HEK293 (cell line): ENCODE measurements at regions not wholly inside any gene's neighbourhood (a gene's known extent, or its start where the extent isn't known, plus 50 kb on each side); places are given as distances from the start of the nearest gene placed in this dataset.

Source experiments
- CTCF ChIP-seq: fragments of 450-650 bp; formaldehyde crosslinking; IDR thresholded peaks from 2 replicates; pipeline ENCODE4 v1.5.1; 2016; ENCODE audit warnings: missing biosample characterization, missing genetic modification characterization
- REPIN1 ChIP-seq: fragments of 450-650 bp; formaldehyde crosslinking; IDR thresholded peaks from 2 replicates; pipeline ENCODE4 v1.5.1; 2017; ENCODE audit warnings: missing biosample characterization, missing genetic modification characterization, low read depth
- ZBTB20 ChIP-seq: fragments of 450-650 bp; formaldehyde crosslinking; IDR thresholded peaks from 2 replicates; pipeline ENCODE4 v1.5.1; 2016; ENCODE audit warnings: missing biosample characterization, missing genetic modification characterization
- ZNF121 ChIP-seq: fragments of 450-650 bp; formaldehyde crosslinking; IDR thresholded peaks from 2 replicates; pipeline ENCODE4 v1.5.1; 2016; ENCODE audit warnings: missing biosample characterization, missing genetic modification characterization
- ZNF184 ChIP-seq: fragments of 450-650 bp; IDR thresholded peaks from 2 replicates; pipeline ENCODE4 v1.5.1; 2018; ENCODE audit warnings: missing biosample characterization, mild to moderate bottlenecking, missing genetic modification characterization
- ZNF670 ChIP-seq: fragments of 450-650 bp; formaldehyde crosslinking; IDR thresholded peaks from 2 replicates; pipeline ENCODE4 v1.5.1; 2016; ENCODE audit warnings: missing biosample characterization, missing genetic modification characterization, low read depth
- ZNF785 ChIP-seq: fragments of 450-650 bp; formaldehyde crosslinking; IDR thresholded peaks from 2 replicates; pipeline ENCODE4 v1.5.1; 2016; ENCODE audit warnings: missing biosample characterization, missing genetic modification characterization
- TF ChIP-seq, protein P1 (sequence below): fragments of 450-650 bp; formaldehyde crosslinking; IDR thresholded peaks from 2 replicates; pipeline ENCODE4 v1.5.1; 2017; ENCODE audit warnings: missing biosample characterization, missing genetic modification characterization
- TF ChIP-seq, protein P2 (sequence below): fragments of 450-650 bp; formaldehyde crosslinking; IDR thresholded peaks from 2 replicates; pipeline ENCODE4 v1.5.1; 2016; ENCODE audit warnings: missing biosample characterization, missing genetic modification characterization, low read depth

DNA sequence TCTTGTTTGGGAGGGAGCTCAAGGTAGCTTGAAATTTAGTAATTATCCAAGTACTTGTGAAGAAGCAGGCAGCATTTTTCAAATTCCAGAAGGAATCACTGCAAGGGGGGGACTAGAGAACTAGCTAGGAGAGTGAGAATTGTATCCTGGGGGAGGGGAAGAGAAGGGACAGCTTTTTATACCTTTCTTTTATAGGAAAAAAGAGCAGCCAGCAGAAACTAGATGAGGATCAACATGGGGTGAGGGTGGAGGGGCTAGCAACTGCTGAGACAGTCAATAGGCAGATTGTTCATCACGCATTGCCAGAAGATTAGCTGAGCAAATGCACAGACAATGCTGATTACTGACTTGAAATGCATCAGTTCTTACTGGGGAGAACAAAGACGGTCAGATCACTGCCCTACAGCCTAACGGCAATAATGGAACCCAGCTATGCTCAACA, 514.3 kb upstream of the CITED2 start:
- TF ChIP-seq CTCF (tag by site-specific recombination) (no peak), ZNF670 (tag by site-specific recombination) (no peak), ZNF785 (tag by site-specific recombination) (no peak), ZBTB20 (tag by site-specific recombination) (no peak), REPIN1 (no peak), ZNF184 (no peak), ZNF121 (tag by site-specific recombination) (no peak)
- TF ChIP-seq, protein P1, sequence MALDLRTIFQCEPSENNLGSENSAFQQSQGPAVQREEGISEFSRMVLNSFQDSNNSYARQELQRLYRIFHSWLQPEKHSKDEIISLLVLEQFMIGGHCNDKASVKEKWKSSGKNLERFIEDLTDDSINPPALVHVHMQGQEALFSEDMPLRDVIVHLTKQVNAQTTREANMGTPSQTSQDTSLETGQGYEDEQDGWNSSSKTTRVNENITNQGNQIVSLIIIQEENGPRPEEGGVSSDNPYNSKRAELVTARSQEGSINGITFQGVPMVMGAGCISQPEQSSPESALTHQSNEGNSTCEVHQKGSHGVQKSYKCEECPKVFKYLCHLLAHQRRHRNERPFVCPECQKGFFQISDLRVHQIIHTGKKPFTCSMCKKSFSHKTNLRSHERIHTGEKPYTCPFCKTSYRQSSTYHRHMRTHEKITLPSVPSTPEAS (tag by site-specific recombination), result no peak
- TF ChIP-seq, protein P2, sequence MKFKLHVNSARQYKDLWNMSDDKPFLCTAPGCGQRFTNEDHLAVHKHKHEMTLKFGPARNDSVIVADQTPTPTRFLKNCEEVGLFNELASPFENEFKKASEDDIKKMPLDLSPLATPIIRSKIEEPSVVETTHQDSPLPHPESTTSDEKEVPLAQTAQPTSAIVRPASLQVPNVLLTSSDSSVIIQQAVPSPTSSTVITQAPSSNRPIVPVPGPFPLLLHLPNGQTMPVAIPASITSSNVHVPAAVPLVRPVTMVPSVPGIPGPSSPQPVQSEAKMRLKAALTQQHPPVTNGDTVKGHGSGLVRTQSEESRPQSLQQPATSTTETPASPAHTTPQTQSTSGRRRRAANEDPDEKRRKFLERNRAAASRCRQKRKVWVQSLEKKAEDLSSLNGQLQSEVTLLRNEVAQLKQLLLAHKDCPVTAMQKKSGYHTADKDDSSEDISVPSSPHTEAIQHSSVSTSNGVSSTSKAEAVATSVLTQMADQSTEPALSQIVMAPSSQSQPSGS (tag by site-specific recombination), result no peak
